RWPE2 (cell line): ENCODE measurements at regions not wholly inside any gene's neighbourhood (a gene's known extent, or its start where the extent isn't known, plus 50 kb on each side); places are given as distances from the start of the nearest gene placed in this dataset.

Source experiments
- ATAC-seq: fragments of 200-7000 bp; cut with Tn5 transposase; 3 replicates; pipeline ENCODE4 v1.9.1; 2021; ENCODE audit warnings: low read depth
- DNase-seq: peaks from one replicate; pipeline ENCODE4 v3.0.0-alpha.2; 2020; ENCODE audit warnings: low spot score
- H3K27ac ChIP-seq: fragments of 450-650 bp; 2 replicates; pipeline ENCODE4 v1.5.1; 2017; ENCODE audit warnings: mild to moderate bottlenecking; ENCODE audit not compliant: poor library complexity, severe bottlenecking
- H3K27me3 ChIP-seq: fragments of 250-450 bp; sonication (Bioruptor Pico); 2 replicates; pipeline ENCODE4 v1.5.1; 2021; ENCODE audit warnings: mild to moderate bottlenecking, moderate library complexity; ENCODE audit not compliant: insufficient read depth, poor library complexity, severe bottlenecking
- H3K36me3 ChIP-seq: fragments of 250-450 bp; sonication (Bioruptor Pico); 2 replicates; pipeline ENCODE4 v1.5.1; 2020; ENCODE audit warnings: low read depth, mild to moderate bottlenecking, moderate library complexity
- H3K4me1 ChIP-seq: fragments of 250-450 bp; sonication (Bioruptor Pico); 2 replicates; pipeline ENCODE4 v1.5.1; 2021; ENCODE audit warnings: mild to moderate bottlenecking, moderate library complexity; ENCODE audit not compliant: insufficient read depth, poor library complexity, severe bottlenecking
- H3K4me3 ChIP-seq: fragments of 250-450 bp; sonication (Bioruptor Pico); 2 replicates; pipeline ENCODE4 v1.5.1; 2021; ENCODE audit warnings: mild to moderate bottlenecking, moderate library complexity; ENCODE audit not compliant: severe bottlenecking
- H3K9me3 ChIP-seq: fragments of 250-450 bp; sonication (Bioruptor Pico); 2 replicates; pipeline ENCODE4 v1.5.1; 2021; ENCODE audit warnings: mild to moderate bottlenecking, moderate library complexity; ENCODE audit not compliant: severe bottlenecking
- CTCF ChIP-seq: fragments of 450-650 bp; IDR thresholded peaks from one replicate; pipeline ENCODE4 v1.5.1; 2017; ENCODE audit warnings: mild to moderate bottlenecking, moderate library complexity; ENCODE audit not compliant: poor library complexity, severe bottlenecking

- no peak for DNase-seq
- no peak for TF ChIP-seq CTCF
- Histone ChIP-seq H3K27ac (no peak overlapping the region), H3K9me3 (no peaks in the 10 kb centered on the region), H3K4me1 (no peaks in the 10 kb centered on the region), H3K4me3 (no peak overlapping the region), H3K27me3 (peaks cover 14% of the 10 kb centered on the region), H3K36me3 (no peaks in the 10 kb centered on the region)
- 0 out of 3 replicates have a peak, but pooled peaks have one; percentile 51 for ATAC-seq
These were observed 226.5 kb upstream of the NDN start for GRCh38 chr15:23913635-23914034.

- Histone ChIP-seq H3K27me3 (peaks cover 4% of the 10 kb centered on the region), H3K27ac (no peak overlapping the region), H3K4me3 (no peak overlapping the region), H3K4me1 (no peaks in the 10 kb centered on the region), H3K36me3 (no peaks in the 10 kb centered on the region), H3K9me3 (no peaks in the 10 kb centered on the region)
- no peak for ATAC-seq
- TF ChIP-seq CTCF = no peak
- no peak for DNase-seq
These were observed 237.6 kb upstream of the NDN start for GRCh38 chr15:23924686-23925085.

- DNase-seq (no peak), ATAC-seq (no peak)
- H3K4me1 ChIP-seq = no peaks in the 10 kb centered on the region
- no peak for TF ChIP-seq CTCF
- H3K9me3 ChIP-seq = peaks cover 3% of the 10 kb centered on the region
- no peak overlapping the region for H3K27ac ChIP-seq
- H3K27me3 ChIP-seq = peaks cover 5% of the 10 kb centered on the region
- H3K4me3 ChIP-seq = no peak overlapping the region
- H3K36me3 ChIP-seq = no peaks in the 10 kb centered on the region
These were observed 267.8 kb upstream of the NDN start for GRCh38 chr15:23954931-23955330.

- Histone ChIP-seq H3K27ac (no peak overlapping the region), H3K4me1 (no peaks in the 10 kb centered on the region), H3K27me3 (no peaks in the 10 kb centered on the region), H3K9me3 (peaks cover under 1% of the 10 kb centered on the region), H3K4me3 (no peak overlapping the region), H3K36me3 (no peaks in the 10 kb centered on the region)
- DNase-seq (no peak), ATAC-seq (no peak)
- no peak for TF ChIP-seq CTCF
These were observed 296.6 kb upstream of the NDN start for GRCh38 chr15:23983500-23984259.

GRCh38 chr15:23994273-23994672, 307.2 kb upstream of the NDN start:
- no peak for ATAC-seq
- DNase-seq = no peak

More at GRCh38 chr15:23994273-23994672, 307.2 kb upstream of the NDN start:
- Histone ChIP-seq H3K9me3 (peaks cover 8% of the 10 kb centered on the region), H3K4me3 (no peak overlapping the region), H3K27ac (no peak overlapping the region), H3K4me1 (no peaks in the 10 kb centered on the region), H3K27me3 (no peaks in the 10 kb centered on the region), H3K36me3 (no peaks in the 10 kb centered on the region)
- no peak for TF ChIP-seq CTCF
